Body of pancreas (tissue), 4 donors: ENCODE measurements at regions not wholly inside any gene's neighbourhood (a gene's known extent, or its start where the extent isn't known, plus 50 kb on each side); places are given as distances from the start of the nearest gene placed in this dataset.

Experiments
- CTCF ChIP-seq, 7 experiments: fragments of 450-650 bp in 4 of 7; fragments of 200-600 bp in 3 of 7; sonication (generic) in 3 of 7; IDR thresholded peaks; one replicate each; pipeline ENCODE4 v1.5.1; 2016 to 2019; ENCODE audit warnings: antibody characterized with exemption in 7 of 7
- POLR2A ChIP-seq, 3 donors: fragments of 450-650 bp; IDR thresholded peaks; one replicate each; pipeline ENCODE4 v1.6.1; 2016; ENCODE audit warnings: antibody characterized with exemption in 3 of 3, mild to moderate bottlenecking in 2 of 3

- TF ChIP-seq POLR2A (IDR thresholded peaks at IDR 0.05) (no peak), CTCF (IDR thresholded peaks at IDR 0.05) (no peak)
Measured at GRCh38 chr19:34314437-34315313, 50.3 kb upstream of the GPI start.
